GM18858 (cell line): ENCODE measurements at regions not wholly inside any gene's neighbourhood (a gene's known extent, or its start where the extent isn't known, plus 50 kb on each side); places are given as distances from the start of the nearest gene placed in this dataset.

Experiments
- ATAC-seq: cut with Tn5 transposase; IDR thresholded peaks from one replicate; pipeline ENCODE4 v1.9.1; 2021; ENCODE audit not compliant: unreplicated experiment

- ATAC-seq = no peak
Observed at GRCh38 chr22:48968201-48968959, 859.3 kb downstream of the BRD1 start.

DNA sequence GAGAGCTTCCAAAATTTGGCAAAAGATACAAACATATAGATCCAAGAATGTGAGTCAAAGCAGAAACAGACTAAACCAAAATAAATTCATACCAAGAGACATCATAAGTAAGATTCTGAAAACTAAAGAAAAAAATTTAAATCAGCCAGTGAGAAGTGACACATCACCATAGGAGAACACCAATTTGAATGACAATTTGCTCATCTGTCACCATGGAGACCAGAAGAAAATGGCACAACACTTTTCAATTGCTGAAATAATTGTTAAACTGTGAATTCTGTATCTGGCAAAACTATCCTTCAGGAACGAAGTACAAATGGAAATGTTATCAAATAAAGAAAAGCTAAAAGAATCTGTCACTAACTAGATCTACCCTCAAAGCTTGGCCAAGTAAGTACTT is 864.3 kb downstream of the BRD1 start:
- no peak for ATAC-seq

DNA sequence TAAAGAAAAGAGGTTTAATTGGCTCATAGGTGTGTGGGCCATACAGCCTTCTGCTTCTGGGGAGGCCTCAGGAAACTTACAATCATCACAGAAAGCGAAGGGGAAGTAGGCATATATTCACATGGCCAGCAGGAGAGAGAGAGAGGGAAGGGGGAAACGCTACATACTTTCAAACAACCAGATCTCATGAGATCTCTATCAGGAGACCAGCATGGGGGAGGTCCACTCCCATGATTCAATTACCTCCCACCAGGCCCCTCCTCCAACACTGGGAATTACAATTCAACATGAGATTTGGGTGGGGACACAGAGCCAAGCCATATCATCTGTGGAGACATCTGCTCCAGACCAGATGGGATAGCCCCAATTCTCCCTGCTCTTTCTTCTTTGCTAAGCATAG is 866.0 kb downstream of the BRD1 start:
- ATAC-seq = no peak

- no peak for ATAC-seq
Observed at GRCh38 chr22:48960980-48961660, 866.6 kb downstream of the BRD1 start.

- no peak for ATAC-seq
Observed at GRCh38 chr22:48960576-48960975, 867.1 kb downstream of the BRD1 start.

DNA sequence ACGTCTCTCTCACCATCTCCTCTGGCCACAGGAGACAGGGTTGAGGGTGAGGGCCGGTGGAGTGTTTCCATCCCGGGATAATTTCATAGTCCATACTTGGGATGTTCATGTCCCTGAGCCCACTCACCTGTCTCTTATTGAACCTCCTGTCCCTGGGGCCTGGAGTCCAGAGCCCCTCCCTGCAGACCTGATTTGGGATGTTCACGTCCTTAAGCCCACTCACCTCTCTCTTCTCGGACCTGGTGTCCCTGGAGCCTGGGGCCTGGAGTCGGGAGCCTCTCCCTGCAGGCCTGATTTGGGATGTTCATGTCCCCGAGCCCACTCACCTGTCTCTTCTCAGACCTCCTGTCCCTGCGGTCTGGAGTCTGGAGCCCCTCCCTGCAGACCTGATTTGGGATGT is 868.2 kb downstream of the BRD1 start:
- no peak for ATAC-seq

- no peak for ATAC-seq
Observed at GRCh38 chr22:48957987-48958321, 869.7 kb downstream of the BRD1 start.

DNA sequence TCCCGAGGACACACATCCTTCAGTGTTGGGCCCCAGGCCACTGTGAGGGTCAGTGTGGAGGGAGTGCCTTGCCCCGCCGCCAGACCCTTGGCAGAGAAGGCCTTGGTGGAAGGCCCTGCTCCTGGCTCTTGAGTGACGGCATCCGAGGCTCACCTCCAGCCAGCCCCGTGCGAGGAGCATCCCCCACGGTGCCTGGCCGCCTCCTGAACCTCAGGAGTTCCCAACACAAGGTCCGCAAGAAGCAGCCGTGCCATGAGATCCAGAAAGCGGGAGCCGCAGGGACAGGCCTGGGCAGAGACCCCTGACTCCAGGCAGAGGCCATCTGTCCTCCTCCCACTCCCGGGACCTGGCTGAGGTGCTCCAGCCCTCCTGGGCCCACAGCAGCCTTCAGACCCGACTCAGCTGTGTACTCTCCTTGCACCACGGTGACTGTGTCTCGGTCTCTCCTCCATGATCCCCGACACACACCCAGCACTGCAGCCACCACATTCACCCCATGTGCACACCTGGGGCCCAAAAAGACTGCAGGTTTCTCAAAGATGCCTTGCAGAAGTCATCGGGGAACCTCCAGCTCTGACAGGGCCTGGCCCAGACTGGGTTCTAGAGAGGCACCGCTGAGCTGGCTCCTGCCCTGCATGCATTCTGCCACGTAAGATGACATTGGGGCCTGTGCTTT is 870.2 kb downstream of the BRD1 start:
- ATAC-seq = no peak

DNA sequence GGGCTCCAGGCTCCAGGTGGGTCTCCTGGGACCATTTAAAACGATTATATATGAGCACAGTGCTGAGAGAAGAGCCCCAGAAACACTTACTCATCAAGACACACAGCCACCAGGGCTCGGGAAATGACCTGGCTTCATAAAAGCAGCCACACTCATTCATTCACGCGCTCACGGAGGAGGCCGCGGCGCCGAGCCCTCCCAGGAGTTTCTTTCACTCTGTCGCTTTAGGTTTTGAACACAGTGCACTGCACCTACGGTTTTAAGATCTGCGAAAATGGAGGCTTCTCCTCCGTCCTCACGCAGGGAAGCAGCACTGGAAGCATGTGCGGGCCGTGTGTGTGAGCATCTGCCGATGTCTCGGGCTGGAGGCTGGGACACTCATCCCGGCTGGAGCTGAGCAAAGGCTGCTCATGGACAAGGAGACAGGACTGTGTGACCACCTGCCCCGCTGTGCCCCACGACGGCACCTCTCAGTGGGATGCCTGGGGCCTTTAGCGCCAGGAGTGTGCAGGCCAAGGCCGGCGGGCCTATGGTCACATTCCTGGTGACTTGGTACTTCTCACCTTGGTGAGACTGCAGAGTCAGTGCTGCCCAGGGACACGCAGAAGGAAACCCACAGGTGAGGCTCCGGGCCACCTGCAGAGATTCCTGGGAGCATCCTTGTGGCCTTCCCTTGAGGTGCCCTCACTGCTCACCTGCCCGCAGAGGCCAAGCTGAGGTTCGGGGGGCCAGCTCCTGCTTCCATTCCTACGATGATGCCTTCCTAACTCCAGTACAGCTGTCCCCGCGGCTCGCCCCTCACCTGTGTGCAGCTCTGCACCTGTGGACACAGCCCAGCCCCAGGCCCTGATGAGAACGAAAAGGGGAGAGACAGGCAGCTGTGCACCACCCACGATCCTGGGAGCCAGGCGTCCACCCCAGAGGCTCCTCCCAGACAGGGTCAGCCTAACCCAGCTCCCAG is 872.0 kb downstream of the BRD1 start:
- ATAC-seq = no peak

- ATAC-seq = no peak
Observed at GRCh38 chr22:48954781-48955311, 872.8 kb downstream of the BRD1 start.

GRCh38 chr22:48953830-48954229 is 873.8 kb downstream of the BRD1 start:
- no peak for ATAC-seq

DNA sequence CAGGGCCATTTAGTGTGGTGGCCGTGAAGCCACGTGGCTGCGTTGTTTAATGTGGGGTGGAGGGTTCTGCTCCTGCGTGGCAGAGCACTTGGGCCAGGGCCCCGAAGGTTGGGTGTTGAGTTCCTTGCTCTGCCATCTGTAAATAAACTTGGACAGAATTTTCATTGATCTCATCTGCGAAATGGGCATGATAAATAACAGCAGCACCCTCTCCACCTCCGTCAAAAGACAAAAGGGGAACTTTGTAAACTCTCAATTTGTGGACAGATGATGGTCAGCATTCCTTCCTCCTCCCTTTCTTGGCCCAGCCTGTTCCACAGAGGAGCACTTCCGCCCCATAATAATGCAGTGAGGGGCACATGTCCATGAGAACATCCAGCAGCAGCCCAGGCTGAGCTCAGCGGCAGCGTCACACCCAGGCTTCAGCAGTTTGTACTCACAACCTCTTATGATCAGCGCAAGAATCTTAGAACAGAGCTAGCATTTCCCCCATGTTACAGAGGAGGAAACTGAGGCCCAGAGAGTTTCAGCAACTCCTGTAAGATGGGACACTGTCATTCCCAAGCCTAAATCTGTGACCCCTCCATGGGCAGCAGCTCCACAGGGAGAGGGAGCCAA is 874.5 kb downstream of the BRD1 start:
- no peak for ATAC-seq

- ATAC-seq = no peak
Observed at GRCh38 chr22:48952256-48953102, 875.2 kb downstream of the BRD1 start.

GRCh38 chr22:48951836-48952235 is 875.8 kb downstream of the BRD1 start:
- no peak for ATAC-seq

DNA sequence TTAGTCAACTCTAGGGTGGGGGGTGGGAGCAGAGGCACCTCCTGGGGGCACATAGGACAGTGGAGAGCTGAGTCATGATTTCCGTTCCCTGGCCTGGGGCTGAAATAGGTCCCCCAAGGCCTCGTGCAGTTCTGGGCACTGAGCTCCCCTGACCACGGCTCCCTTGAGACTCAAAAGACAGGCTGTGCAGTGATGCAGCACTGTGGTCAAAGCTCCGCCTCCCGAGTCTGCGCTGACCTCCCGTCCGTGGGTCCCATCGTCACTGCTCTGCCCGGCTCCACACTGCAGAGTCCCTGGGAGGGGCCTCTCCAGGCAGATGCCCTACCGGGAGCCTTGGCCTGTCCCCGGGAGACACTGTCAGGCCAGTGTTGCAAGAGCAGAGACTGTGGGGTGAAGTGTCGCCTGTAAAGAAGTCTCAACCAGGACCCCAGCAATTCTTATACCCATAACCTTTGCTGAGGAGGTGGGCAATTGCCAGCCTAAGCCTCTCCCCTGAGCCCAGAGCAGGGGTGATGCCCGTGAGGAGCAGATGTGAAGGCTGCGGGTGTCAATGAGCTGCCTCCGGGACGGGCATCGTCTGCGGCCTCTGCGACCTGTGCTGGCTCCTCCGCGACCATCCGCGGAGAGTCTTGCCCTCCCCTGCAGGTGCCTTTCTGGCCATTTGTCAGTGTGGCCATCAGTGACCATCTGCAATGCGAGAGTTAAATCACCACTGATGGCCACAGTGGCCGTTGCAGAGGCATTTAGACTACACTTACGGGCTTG is 877.3 kb downstream of the BRD1 start:
- no peak for ATAC-seq

DNA sequence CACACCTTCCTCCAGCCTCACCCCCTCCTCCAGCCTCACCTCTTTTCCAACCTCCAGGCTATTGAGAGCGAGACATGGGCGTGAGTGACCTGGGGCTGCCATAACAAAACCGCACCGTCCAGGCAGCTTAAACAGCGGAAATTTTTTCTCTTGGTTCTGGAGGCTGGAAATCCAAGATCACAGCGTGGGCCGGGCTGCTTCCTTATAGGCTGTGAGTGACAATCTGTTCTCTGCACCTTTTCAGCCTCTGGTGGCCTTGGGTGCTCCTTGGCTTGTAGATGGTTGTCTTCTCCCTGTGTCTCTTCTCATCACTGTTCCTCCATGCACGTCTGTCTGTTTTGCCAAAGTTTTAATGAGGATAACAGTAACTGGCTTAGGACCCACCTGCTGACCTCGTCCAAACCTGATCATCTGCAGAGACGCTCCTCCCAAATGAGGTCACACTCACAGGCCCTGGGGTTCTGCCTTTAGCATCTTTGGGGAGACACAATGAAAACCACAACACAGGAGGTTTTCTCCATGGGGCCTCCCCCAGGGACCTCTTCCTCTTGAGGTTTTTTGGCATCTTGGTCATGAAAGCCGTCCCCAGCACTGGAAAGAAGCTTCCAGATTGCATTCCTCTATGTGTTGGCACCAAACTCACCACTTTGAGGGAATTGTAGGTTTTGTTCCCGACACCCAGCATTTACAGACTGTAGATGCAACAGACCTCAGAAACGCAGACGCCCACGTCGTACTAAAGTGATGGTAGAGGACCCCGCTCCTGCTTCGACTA is 878.1 kb downstream of the BRD1 start:
- ATAC-seq = no peak

- ATAC-seq = no peak
Observed at GRCh38 chr22:48948575-48949170, 879.0 kb downstream of the BRD1 start.

DNA sequence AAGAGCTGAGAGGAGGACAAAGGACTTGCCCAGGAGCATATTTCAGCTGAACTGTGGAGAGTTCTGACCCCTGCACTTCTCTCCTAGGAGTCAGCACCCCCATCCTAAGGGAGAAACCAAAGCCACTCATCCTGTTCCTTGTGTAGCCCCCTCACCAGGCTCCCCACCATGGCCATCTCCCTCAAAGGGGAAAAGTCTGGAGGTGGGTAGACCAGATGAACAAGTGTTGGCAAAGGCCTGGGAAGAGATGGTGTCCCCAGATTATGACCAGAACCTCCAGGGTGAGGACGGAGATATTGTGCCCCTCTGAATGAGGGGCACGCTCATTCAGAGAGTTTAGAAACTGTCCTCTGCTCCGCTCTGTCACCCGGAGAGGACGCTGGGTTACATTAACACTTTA is 880.0 kb downstream of the BRD1 start:
- ATAC-seq = no peak
